DMS53 treated with DMSO at 0.1 percent for 48 hours (cell line): ENCODE measurements at regions not wholly inside any gene's neighbourhood (a gene's known extent, or its start where the extent isn't known, plus 50 kb on each side); places are given as distances from the start of the nearest gene placed in this dataset.
"Not testable (repeated sequence)": the region's sequence is repeated elsewhere in the genome, so short reads cannot be mapped to it uniquely, and the experiment has no call there.

Experiments
- DNase-seq: peaks from one replicate; lab custom pipeline; 2025; ENCODE audit not compliant: unreplicated experiment; lab: John Stamatoyannopoulos, UW

GRCh38 chr22:27084130-27084529 is 426.7 kb downstream of the MIAT start:
- no peak for DNase-seq

GRCh38 chr22:27086080-27087044 is 429.0 kb downstream of the MIAT start:
- no peak for DNase-seq

- DNase-seq, result no peak
Observed at GRCh38 chr22:27087051-27087450, 429.7 kb downstream of the MIAT start.

GRCh38 chr22:27088026-27088425 is 430.6 kb downstream of the MIAT start:
- no peak for DNase-seq

GRCh38 chr22:27089264-27089663 is 431.9 kb downstream of the MIAT start:
- DNase-seq, result no peak

GRCh38 chr22:27090611-27091011 is 433.2 kb downstream of the MIAT start:
- DNase-seq, result no peak

GRCh38 chr22:27093422-27093821 is 436.0 kb downstream of the MIAT start:
- no peak for DNase-seq

GRCh38 chr22:27094633-27095308 is 437.4 kb downstream of the MIAT start:
- no peak for DNase-seq

GRCh38 chr22:27097506-27097905 is 440.1 kb downstream of the MIAT start:
- no peak for DNase-seq

- no peak for DNase-seq
Observed at GRCh38 chr22:27097933-27098332, 440.5 kb downstream of the MIAT start.

- no peak for DNase-seq
Observed at GRCh38 chr22:27099946-27100722, 442.7 kb downstream of the MIAT start.

- no peak for DNase-seq
Observed at GRCh38 chr22:27100789-27101188, 443.4 kb downstream of the MIAT start.

- no peak for DNase-seq
Observed at GRCh38 chr22:27101288-27101687, 443.9 kb downstream of the MIAT start.

- DNase-seq, result no peak
Observed at GRCh38 chr22:27104449-27104848, 447.1 kb downstream of the MIAT start.

- no peak for DNase-seq
Observed at GRCh38 chr22:27105142-27106025, 448.0 kb downstream of the MIAT start.

- no peak for DNase-seq
Observed at GRCh38 chr22:27106985-27107384, 449.6 kb downstream of the MIAT start.

GRCh38 chr22:27107386-27107785 is 450.0 kb downstream of the MIAT start:
- DNase-seq, result no peak

GRCh38 chr22:27107824-27108223 is 450.4 kb downstream of the MIAT start:
- DNase-seq, result peak; percentile 1

GRCh38 chr22:27108425-27109114 is 451.2 kb downstream of the MIAT start:
- DNase-seq, result no peak

GRCh38 chr22:27109406-27109805 is 452.0 kb downstream of the MIAT start:
- DNase-seq, result not testable (repeated sequence)
